Mucosa of descending colon (tissue), 3 donors: ENCODE measurements at regions not wholly inside any gene's neighbourhood (a gene's known extent, or its start where the extent isn't known, plus 50 kb on each side); places are given as distances from the start of the nearest gene placed in this dataset.

Experiments used
- ATAC-seq: fragments of 200-7000 bp; cut with Tn5 transposase; one replicate; pipeline ENCODE4 v1.9.1; 2020; ENCODE audit warnings: mild to moderate bottlenecking, moderate library complexity
- DNase-seq, 3 donors: peaks; one replicate each; pipeline ENCODE4 v3.0.0-alpha.2; 2020
- H3K36me3 ChIP-seq: fragments of 200-600 bp; one replicate; pipeline ENCODE4 v1.8.0; 2021; ENCODE audit warnings: low read depth, mild to moderate bottlenecking
- H3K4me1 ChIP-seq: fragments of 200-600 bp; one replicate; pipeline ENCODE4 v1.8.0; 2021; ENCODE audit warnings: low read depth, mild to moderate bottlenecking
- H3K4me3 ChIP-seq: fragments of 200-600 bp; one replicate; pipeline ENCODE4 v1.8.0; 2021; ENCODE audit warnings: mild to moderate bottlenecking
- H3K9me3 ChIP-seq: fragments of 200-600 bp; one replicate; pipeline ENCODE4 v1.8.0; 2021; ENCODE audit warnings: mild to moderate bottlenecking
- CTCF ChIP-seq: fragments of 200-600 bp; IDR thresholded peaks from one replicate; pipeline ENCODE4 v1.8.0; 2022; ENCODE audit warnings: antibody characterized with exemption, mild to moderate bottlenecking
- intact Hi-C, 2 donors: fragments of 100-400 bp; cut with DNase I in 1 of 2; cut with micrococcal nuclease in 1 of 2; formaldehyde crosslinking; loops; one replicate each; pipeline versions ENCODE4 v1.11.0 to v1.11.1; 2022; cut with DNase I, micrococcal nuclease
- donor health status: DM: no; HTN: no; CAD: no; lungs with moderate emphysema.
- donor health status: DM: no; HTN: no; CAD: no.
- donor health status: DM: no; HTN: yes; CAD: no.

GRCh38 chr2:122598784-122599183 lies 843.3 kb downstream of the TSN start:
- intact Hi-C loops = no loop called here
- ATAC-seq = no peak

GRCh38 chr2:122610948-122611609 lies 855.6 kb downstream of the TSN start:
- DNase-seq (no peak), ATAC-seq (no peak)
- Histone ChIP-seq H3K9me3 (no peaks in the 10 kb centered on the region), H3K36me3 (no peaks in the 10 kb centered on the region), H3K4me1 (no peaks in the 10 kb centered on the region), H3K4me3 (no peak overlapping the region)
- TF ChIP-seq CTCF = no peak
- intact Hi-C loops = no loop called here

More at GRCh38 chr2:122598784-122599183, 843.3 kb downstream of the TSN start:
- Histone ChIP-seq H3K4me3 (no peak overlapping the region), H3K4me1 (no peaks in the 10 kb centered on the region), H3K9me3 (no peaks in the 10 kb centered on the region), H3K36me3 (no peaks in the 10 kb centered on the region)
- TF ChIP-seq CTCF = no peak
- no peak for DNase-seq

- H3K4me1 ChIP-seq = no peaks in the 10 kb centered on the region
- ATAC-seq (no peak), DNase-seq (no peak)
- no peaks in the 10 kb centered on the region for H3K36me3 ChIP-seq
- H3K4me3 ChIP-seq = no peak overlapping the region
- TF ChIP-seq CTCF = no peak
- H3K9me3 ChIP-seq = no peaks in the 10 kb centered on the region
- intact Hi-C loops = no loop called here
Measured at GRCh38 chr2:122622934-122623333, 867.5 kb downstream of the TSN start.

- no peaks in the 10 kb centered on the region for H3K4me1 ChIP-seq
- no peaks in the 10 kb centered on the region for H3K36me3 ChIP-seq
- no peak for ATAC-seq
- no peak for TF ChIP-seq CTCF
- intact Hi-C loops = no loop called here
- H3K9me3 ChIP-seq = no peaks in the 10 kb centered on the region
- DNase-seq = no peak
- no peak overlapping the region for H3K4me3 ChIP-seq
Measured at GRCh38 chr2:122627388-122627787, 871.9 kb downstream of the TSN start.

GRCh38 chr2:122634256-122634655 lies 878.8 kb downstream of the TSN start:
- DNase-seq (no peak), ATAC-seq (no peak)
- Histone ChIP-seq H3K4me3 (no peak overlapping the region), H3K36me3 (no peaks in the 10 kb centered on the region), H3K9me3 (no peaks in the 10 kb centered on the region), H3K4me1 (no peaks in the 10 kb centered on the region)
- intact Hi-C loops = no loop called here
- no peak for TF ChIP-seq CTCF

GRCh38 chr2:122634920-122635319 lies 879.5 kb downstream of the TSN start:
- intact Hi-C loops = no loop called here
- no peak for ATAC-seq

More at GRCh38 chr2:122634920-122635319, 879.5 kb downstream of the TSN start:
- no peaks in the 10 kb centered on the region for H3K36me3 ChIP-seq
- no peaks in the 10 kb centered on the region for H3K4me1 ChIP-seq
- H3K4me3 ChIP-seq = no peak overlapping the region
- TF ChIP-seq CTCF = no peak
- no peak for DNase-seq
- H3K9me3 ChIP-seq = no peaks in the 10 kb centered on the region
